Liver (tissue), 7 donors: ENCODE measurements at regions not wholly inside any gene's neighbourhood (a gene's known extent, or its start where the extent isn't known, plus 50 kb on each side); places are given as distances from the start of the nearest gene placed in this dataset.

Experiments
- DNase-seq: peaks from one replicate; pipeline ENCODE4 v3.0.0-alpha.2; 2017; ENCODE audit warnings: low spot score
- H3K27ac ChIP-seq, 2 donors: one replicate each; pipeline ENCODE4 v1.7.0; 2013; ENCODE audit warnings: inconsistent platforms in 2 of 2, low read length in 2 of 2, control low read depth in 1 of 2, low read depth in 1 of 2, mild to moderate bottlenecking in 1 of 2
- H3K27me3 ChIP-seq, 4 donors: one replicate each; pipeline versions ENCODE4 v1.6.1 to v1.7.0; 2013; ENCODE audit warnings: low read length in 3 of 4, inconsistent platforms in 1 of 4, mild to moderate bottlenecking in 1 of 4, moderate library complexity in 1 of 4; ENCODE audit not compliant: control insufficient read depth in 4 of 4, insufficient read depth in 4 of 4
- H3K36me3 ChIP-seq, 4 donors: one replicate each; pipeline versions ENCODE4 v1.6.1 to v1.7.0; 2013; ENCODE audit warnings: low read length in 3 of 4, mild to moderate bottlenecking in 3 of 4, low read depth in 1 of 4, moderate library complexity in 1 of 4; ENCODE audit not compliant: control insufficient read depth in 4 of 4, insufficient read depth in 3 of 4
- H3K4me1 ChIP-seq, 4 donors: one replicate each; pipeline versions ENCODE4 v1.6.1 to v1.7.0; 2013; ENCODE audit warnings: low read length in 3 of 4, mild to moderate bottlenecking in 3 of 4, moderate library complexity in 1 of 4; ENCODE audit not compliant: control insufficient read depth in 4 of 4, insufficient read depth in 4 of 4
- H3K4me3 ChIP-seq, 3 donors: one replicate each; pipeline versions ENCODE4 v1.6.1 to v1.7.0; 2013; ENCODE audit warnings: low read length in 3 of 3, control low read depth in 1 of 3, low read depth in 1 of 3, mild to moderate bottlenecking in 1 of 3
- H3K9ac ChIP-seq, 2 donors: one replicate each; pipeline ENCODE4 v1.7.0; 2013; ENCODE audit warnings: low read length in 2 of 2, mild to moderate bottlenecking in 2 of 2, moderate library complexity in 2 of 2, control low read depth in 1 of 2, low read depth in 1 of 2
- H3K9me3 ChIP-seq, 4 donors: one replicate each; pipeline versions ENCODE4 v1.6.1 to v1.7.0; 2013; ENCODE audit warnings: low read length in 3 of 4; ENCODE audit not compliant: control insufficient read depth in 4 of 4
- EGR1 ChIP-seq, 2 donors: IDR thresholded peaks; 2 replicates each; pipeline ENCODE4 v1.6.1; 2016 to 2018; ENCODE audit warnings: antibody characterized with exemption in 2 of 2, low read depth in 2 of 2
- FOXA1 ChIP-seq: IDR thresholded peaks from 2 replicates; pipeline ENCODE4 v1.6.1; 2016; ENCODE audit warnings: antibody characterized with exemption
- FOXA2 ChIP-seq: IDR thresholded peaks from 2 replicates; pipeline ENCODE4 v1.6.1; 2016; ENCODE audit warnings: antibody characterized with exemption
- GABPA ChIP-seq, 2 donors: IDR thresholded peaks in 1 of 2; conservative IDR thresholded peaks in 1 of 2; 2 replicates each; pipeline ENCODE4 v1.6.1; 2016; ENCODE audit warnings: antibody characterized with exemption in 2 of 2, mild to moderate bottlenecking in 1 of 2, moderate library complexity in 1 of 2
- HNF4A ChIP-seq, 2 donors: conservative IDR thresholded peaks; 2 replicates each; pipeline ENCODE4 v1.6.1; 2016; ENCODE audit warnings: antibody characterized with exemption in 2 of 2, mild to moderate bottlenecking in 2 of 2
- HNF4G ChIP-seq: IDR thresholded peaks from 2 replicates; pipeline ENCODE4 v1.6.1; 2016; ENCODE audit warnings: antibody characterized with exemption
- JUND ChIP-seq, 2 donors: IDR thresholded peaks; 2 replicates each; pipeline ENCODE4 v1.6.1; 2016; ENCODE audit warnings: antibody characterized with exemption in 2 of 2
- NR2F2 ChIP-seq: IDR thresholded peaks from 2 replicates; pipeline ENCODE4 v1.6.1; 2016; ENCODE audit warnings: antibody characterized with exemption
- RXRA ChIP-seq, 2 donors: IDR thresholded peaks; 2 replicates each; pipeline ENCODE4 v1.6.1; 2017 to 2018; ENCODE audit warnings: antibody characterized with exemption in 2 of 2, mild to moderate bottlenecking in 1 of 2
- SP1 ChIP-seq: IDR thresholded peaks from 2 replicates; pipeline ENCODE4 v1.6.1; 2018; ENCODE audit warnings: antibody characterized with exemption, mild to moderate bottlenecking
- TAF1 ChIP-seq: conservative IDR thresholded peaks from 2 replicates; pipeline ENCODE4 v1.6.1; 2016; ENCODE audit warnings: antibody characterized with exemption, mild to moderate bottlenecking
- YY1 ChIP-seq: IDR thresholded peaks from 2 replicates; pipeline ENCODE4 v1.6.1; 2016; ENCODE audit warnings: antibody characterized with exemption, mild to moderate bottlenecking
- WGBS: extraction: QIAGEN DNeasy Blood & Tissue Kit; methylation state at CpG from one replicate; pipeline ENCODE4 v1.1.7; 2013; 5-methylcytosine and 5-hydroxymethylcytosine counted together
- TF ChIP-seq, protein P1 (sequence below): IDR thresholded peaks from 2 replicates; pipeline ENCODE4 v1.6.1; 2016; ENCODE audit warnings: antibody characterized with exemption
- TF ChIP-seq, protein P2 (sequence below): IDR thresholded peaks from 2 replicates; pipeline ENCODE4 v1.6.1; 2016; ENCODE audit warnings: antibody characterized with exemption
- TF ChIP-seq, protein P3 (sequence below): IDR thresholded peaks from 2 replicates; pipeline ENCODE4 v1.6.1; 2016; ENCODE audit warnings: antibody characterized with exemption, mild to moderate bottlenecking
- donor health status: healthy.
- donor health status: healthy.
- donor health status: healthy.
- donor health status: healthy.

DNA sequence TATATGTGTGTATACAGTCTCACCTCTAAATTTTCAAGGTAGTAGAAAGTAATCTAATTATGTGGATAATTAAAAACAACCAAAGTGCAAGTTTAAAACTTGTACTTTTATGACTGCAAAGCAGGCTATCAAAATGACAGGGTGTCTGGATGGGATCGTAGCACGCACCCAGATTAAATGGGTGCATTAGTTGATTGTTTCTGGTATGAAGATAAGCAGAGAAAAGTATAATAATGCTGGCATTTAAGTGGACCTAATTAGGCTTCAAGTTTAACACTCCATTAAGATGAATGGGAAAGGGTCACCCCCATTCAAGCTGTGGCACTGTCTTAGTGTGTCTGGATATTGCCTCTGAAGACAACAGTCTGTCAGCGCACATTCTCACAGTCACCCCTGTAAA lies 124.6 kb upstream of the ZEB2 start:
- Histone ChIP-seq H3K4me1 (no peaks in the 10 kb centered on the region), H3K27me3 (no peaks in the 10 kb centered on the region), H3K27ac (no peak overlapping the region), H3K9ac (no peak overlapping the region), H3K4me3 (no peak overlapping the region), H3K36me3 (no peaks in the 10 kb centered on the region), H3K9me3 (no peaks in the 10 kb centered on the region)
- 93% methylated on average over 3 of the region's 3 CpGs for WGBS
- TF ChIP-seq JUND (IDR thresholded peaks at IDR 0.05) (no peak), RXRA (IDR thresholded peaks at IDR 0.05) (no peak), EGR1 (IDR thresholded peaks at IDR 0.05; ENCODE audit: low read depth in 2 of 2) (no peak), HNF4A (conservative IDR thresholded peaks at IDR 0.05) (no peak), FOXA1 (no peak), YY1 (no peak), GABPA (IDR thresholded peaks at IDR 0.05 in 1 of 2, conservative IDR thresholded peaks at IDR 0.05 in 1 of 2) (no peak), HNF4G (no peak), TAF1 (no peak)
- TF ChIP-seq, protein P1, sequence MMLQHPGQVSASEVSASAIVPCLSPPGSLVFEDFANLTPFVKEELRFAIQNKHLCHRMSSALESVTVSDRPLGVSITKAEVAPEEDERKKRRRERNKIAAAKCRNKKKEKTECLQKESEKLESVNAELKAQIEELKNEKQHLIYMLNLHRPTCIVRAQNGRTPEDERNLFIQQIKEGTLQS: no peak
- no peak for DNase-seq

DNA sequence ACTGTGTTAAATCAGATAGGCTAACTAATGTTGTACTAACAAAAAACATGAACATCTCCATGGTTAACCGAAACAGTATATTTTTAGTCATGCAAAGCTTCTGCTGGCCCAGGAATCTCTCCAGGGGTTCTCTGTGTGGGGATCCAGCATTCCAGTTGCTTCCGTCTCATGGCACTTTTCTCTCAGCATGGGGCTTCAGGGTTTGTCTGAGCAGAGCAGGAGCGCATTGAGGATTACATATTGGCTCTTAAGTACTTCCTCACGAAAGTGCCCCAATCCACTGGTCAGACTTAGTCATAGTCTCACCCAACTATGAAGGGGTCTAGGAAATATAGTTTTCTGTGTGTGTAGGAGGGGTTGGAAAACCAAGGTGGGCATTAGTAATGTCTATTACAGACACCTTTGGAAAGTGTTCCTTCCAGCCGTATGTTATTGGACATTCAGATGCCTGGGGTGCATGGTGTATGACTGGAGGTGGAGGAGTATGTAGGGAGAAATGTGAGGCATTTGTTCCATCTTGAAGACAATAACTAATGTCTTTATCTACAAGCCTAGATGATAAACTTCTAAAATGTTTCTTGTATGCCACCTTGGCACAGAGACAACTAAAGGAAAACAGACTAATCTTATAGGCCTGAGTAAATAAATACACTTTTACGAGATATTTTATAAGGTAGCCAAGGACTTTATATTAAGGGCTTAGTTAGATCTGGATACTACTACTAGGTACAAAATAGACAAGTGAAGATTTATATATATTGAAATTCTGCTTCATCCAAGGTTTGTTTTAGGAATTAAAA lies 123.8 kb upstream of the ZEB2 start:
- Histone ChIP-seq H3K9ac (no peak overlapping the region), H3K27ac (no peak overlapping the region), H3K9me3 (no peaks in the 10 kb centered on the region), H3K4me1 (no peaks in the 10 kb centered on the region), H3K4me3 (no peak overlapping the region), H3K27me3 (no peaks in the 10 kb centered on the region), H3K36me3 (no peaks in the 10 kb centered on the region)
- 85% methylated on average over 6 of the region's 6 CpGs for WGBS
- no peak for TF ChIP-seq FOXA2
- TF ChIP-seq TAF1: no peak
- TF ChIP-seq, protein P2, sequence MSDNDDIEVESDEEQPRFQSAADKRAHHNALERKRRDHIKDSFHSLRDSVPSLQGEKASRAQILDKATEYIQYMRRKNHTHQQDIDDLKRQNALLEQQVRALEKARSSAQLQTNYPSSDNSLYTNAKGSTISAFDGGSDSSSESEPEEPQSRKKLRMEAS: no peak
- TF ChIP-seq, protein P1: no peak
- TF ChIP-seq, protein P3, sequence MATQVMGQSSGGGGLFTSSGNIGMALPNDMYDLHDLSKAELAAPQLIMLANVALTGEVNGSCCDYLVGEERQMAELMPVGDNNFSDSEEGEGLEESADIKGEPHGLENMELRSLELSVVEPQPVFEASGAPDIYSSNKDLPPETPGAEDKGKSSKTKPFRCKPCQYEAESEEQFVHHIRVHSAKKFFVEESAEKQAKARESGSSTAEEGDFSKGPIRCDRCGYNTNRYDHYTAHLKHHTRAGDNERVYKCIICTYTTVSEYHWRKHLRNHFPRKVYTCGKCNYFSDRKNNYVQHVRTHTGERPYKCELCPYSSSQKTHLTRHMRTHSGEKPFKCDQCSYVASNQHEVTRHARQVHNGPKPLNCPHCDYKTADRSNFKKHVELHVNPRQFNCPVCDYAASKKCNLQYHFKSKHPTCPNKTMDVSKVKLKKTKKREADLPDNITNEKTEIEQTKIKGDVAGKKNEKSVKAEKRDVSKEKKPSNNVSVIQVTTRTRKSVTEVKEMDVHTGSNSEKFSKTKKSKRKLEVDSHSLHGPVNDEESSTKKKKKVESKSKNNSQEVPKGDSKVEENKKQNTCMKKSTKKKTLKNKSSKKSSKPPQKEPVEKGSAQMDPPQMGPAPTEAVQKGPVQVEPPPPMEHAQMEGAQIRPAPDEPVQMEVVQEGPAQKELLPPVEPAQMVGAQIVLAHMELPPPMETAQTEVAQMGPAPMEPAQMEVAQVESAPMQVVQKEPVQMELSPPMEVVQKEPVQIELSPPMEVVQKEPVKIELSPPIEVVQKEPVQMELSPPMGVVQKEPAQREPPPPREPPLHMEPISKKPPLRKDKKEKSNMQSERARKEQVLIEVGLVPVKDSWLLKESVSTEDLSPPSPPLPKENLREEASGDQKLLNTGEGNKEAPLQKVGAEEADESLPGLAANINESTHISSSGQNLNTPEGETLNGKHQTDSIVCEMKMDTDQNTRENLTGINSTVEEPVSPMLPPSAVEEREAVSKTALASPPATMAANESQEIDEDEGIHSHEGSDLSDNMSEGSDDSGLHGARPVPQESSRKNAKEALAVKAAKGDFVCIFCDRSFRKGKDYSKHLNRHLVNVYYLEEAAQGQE: no peak
- TF ChIP-seq NR2F2: no peak
- no peak for TF ChIP-seq FOXA1
- no peak for TF ChIP-seq EGR1 (IDR thresholded peaks at IDR 0.05; ENCODE audit: low read depth in 2 of 2)
- TF ChIP-seq SP1: no peak
- no peak for TF ChIP-seq JUND (IDR thresholded peaks at IDR 0.05)
- TF ChIP-seq HNF4A (conservative IDR thresholded peaks at IDR 0.05): no peak
- DNase-seq: no peak
